ENCODE measurements at regions not wholly inside any gene's neighbourhood (a gene's known extent, or its start where the extent isn't known, plus 50 kb on each side); places are given as distances from the start of the nearest gene placed in this dataset.
"Not testable (repeated sequence)": the region's sequence is repeated elsewhere in the genome, so short reads cannot be mapped to it uniquely, and the experiment has no call there.

DNA sequence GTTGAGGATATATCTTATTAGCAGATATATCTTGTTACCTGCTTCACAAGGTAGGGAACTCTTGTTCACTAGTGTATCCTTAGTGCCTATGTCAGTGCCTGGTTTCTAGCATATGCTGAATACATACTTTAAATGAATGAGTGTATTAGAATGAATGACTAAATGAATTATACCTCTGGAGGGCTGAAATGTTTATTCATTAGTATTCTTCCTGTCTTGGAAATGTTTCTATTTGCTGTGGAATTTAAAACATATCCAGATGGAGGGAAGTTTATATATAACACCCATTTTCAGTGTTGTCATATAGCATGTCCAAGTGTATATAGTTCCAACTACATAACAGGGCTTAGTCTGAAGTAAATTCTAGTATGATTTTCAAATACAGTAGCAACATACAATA, 581.5 kb downstream of the TBL1XR1 start:
- no peak for DNase-seq

DNA sequence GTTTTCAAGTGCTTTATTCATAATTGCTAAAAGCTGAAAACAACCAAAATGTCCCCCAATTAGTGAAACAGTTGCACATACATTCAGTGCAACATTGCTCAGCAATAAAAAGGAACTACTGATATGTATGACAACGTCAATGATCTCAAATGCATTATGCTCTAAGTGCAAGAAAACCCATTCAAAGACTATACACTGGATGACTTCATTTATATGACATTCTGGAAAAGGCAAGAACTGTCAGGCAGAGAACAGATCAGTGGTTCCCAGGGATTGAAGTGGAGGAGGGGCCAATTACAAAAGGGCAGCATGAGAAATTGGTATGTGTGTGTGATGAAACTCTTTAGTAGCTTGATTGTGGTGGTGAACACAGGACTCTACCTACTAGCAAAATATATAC, 585.6 kb downstream of the TBL1XR1 start:
- DNase-seq, result no peak

DNA sequence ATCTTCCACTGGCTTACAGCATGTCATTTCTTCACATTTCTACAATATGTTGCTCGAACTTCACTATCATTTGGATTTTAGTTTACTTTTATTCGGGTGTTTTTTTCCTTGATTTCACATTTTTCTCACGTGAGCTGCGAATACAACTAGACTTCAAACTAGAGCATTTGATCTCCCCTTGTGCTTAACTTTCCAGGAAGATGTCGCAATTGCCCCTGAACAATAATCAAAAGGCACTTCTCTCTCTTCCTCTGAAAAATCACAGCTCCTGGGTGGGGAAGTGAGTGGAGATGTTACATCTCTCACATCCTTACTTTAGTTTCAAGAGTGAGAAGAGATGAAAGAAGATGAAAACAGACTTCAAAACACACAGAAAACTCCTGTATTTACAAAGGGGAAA, 587.9 kb downstream of the TBL1XR1 start:
- no peak for DNase-seq

DNA sequence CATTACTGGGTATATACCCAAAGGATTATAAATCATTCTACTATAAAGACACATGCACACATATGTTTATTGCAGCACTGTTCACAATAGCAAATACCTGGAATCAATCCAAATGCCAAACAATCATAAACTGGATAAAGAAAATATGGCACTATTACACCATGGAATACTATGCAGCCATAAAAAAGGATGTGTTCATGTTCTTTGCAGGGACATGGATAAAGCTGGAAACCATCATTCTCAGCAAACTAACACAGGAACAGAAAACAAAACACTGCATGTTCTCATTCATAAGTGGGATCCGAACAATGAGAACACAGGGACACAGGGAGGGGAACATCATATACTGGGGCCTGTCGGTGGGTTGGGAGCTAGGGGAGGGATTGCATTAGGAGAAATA, 591.7 kb downstream of the TBL1XR1 start:
- DNase-seq, result not testable (repeated sequence)

DNA sequence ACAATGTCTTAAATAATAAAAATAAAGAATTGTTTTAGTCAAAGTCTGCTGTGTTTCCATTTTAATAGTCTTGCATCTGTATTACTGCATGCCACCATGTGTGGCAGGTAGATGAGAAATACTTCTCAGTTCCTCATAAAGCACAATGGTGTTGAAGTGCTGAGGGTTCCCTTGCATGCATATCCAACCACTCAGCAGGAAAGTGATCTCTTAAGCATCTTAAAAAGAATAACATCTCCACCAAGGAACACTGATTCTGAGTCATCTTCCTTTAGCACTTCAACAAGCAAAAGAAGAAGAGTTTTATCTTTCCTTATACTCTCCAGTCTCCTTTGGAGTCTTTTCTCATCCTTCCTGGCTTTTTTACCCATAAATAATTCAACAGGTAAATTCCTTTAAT, 602.0 kb downstream of the TBL1XR1 start:
- no peak for DNase-seq

DNA sequence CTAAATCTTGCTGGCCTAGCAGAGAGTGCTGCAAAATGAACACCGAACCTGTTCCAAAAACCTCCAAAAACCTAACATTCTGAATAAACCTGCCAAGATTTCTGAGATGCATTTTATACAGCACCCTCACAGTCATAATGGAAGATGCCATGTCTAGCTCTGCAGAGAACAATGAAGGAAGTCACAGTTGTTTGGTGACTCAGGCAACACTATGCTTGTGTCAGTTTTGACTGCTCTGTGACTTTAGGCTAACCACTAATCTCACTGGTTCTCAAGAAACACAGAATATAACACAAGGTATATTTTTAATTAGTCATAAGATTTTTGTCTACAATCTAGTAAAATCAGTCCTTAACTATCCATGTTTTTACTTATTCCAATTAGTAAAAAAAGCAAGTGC, 606.6 kb downstream of the TBL1XR1 start:
- DNase-seq, result no peak

DNA sequence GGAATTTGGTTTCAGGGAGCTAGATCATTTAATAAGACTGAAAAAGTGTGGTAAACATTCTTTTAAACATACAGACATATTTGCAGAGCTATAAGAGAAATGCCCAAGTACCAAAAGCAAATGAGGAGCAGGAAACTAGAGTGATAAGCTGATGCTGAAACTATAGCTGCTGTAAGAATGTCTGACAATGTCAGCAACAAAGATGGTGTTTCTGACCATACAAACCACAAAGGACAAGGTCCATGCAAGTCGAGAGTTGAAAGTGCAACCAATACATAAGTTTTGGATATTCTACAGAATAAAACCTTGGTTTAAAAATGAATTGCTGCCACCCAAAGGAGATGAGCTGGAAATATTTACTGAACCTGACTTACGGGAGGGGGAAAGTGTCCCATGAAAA, 610.2 kb downstream of the TBL1XR1 start:
- no peak for DNase-seq

DNA sequence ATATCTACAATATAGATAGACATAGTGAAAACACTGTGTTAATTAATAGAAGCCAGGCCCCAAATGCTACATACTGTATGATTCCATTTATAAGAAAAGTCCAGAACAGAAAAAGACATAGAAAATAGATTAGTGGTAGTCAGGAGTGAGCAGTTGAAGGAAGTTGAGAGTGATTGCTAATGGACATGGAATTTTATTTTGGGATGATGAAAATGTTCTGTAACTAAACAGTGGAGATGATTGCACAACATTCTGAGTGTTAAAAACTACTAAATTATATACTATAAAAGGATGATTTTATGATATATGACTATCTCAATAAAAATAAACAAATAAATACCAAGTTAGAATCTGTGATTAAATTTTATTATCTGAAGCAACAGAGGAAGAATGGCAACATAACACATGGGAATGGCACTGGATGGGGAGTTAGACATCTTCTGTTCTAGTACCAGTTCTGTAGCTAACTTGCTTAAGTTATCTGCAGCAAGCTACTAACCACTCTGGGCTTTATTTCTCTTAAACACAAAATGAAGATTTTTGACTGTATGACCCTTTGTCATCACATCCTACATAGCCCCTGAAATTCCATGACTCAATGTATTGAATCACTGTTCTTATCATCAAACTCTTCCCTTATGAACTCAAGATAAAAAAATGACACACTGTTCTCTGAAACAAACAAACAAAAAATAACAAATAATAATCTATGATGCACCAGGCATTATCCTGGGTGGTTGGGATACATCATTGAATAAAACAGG, 612.7 kb downstream of the TBL1XR1 start:
- no peak for DNase-seq

DNA sequence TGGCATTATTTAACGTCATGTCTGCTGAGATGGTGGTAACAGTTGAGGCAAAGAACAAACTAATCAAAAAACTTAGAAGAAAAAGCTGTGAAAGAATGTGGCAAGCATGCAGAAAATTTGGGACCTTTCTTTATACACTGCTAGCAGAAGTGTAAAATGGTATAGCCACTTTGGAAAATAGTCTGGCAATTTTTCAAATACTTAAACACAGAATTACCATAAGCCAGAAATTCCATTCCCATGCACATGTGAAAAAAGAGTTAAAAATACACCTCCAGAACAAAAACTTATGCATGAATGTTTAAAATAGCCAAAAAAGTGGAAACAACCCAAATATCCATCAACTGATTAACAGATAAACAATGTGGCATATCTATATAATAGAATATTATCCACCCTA, 613.3 kb downstream of the TBL1XR1 start:
- DNase-seq, result no peak

DNA sequence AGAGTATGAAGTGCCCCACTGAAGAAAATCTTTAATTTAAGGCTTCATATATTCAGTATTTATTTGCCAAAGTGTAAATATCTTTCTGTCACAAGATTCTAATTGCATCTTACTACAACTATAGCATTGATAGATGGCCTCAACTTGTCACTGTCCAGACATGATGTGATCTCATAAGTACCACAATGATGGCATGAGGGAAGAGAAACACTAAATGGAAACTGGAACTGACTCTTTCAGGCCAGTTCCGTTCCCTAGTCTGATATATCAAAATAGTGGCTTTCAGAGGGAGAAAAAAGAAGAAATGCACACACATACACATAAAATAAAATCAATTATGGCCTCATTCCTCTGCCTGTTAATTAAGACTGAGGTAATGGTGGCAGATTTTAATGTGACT, 615.7 kb downstream of the TBL1XR1 start:
- DNase-seq, result no peak

DNA sequence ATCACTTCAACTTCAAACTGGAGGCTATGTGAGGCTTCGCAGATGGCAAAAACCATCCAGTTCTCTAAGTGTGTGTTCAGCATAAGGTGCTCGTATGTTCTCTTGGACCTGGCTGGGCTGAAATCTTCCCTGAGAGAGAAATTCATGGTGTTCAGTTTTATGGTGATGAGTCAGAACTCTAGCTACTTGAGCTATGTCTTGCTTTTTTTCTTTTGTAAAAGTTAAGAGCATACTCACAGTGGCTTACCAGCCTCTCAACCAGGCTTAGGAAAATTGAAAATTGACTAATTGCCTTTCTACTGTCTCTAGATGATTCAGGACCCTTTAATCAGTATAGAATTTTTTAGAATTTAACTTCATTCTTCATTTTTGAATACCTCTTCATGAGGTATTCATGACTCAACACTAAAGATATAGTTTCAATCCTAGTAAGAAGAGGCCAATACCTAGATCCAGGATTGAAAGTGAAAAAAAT, 617.5 kb downstream of the TBL1XR1 start:
- DNase-seq, result no peak

DNA sequence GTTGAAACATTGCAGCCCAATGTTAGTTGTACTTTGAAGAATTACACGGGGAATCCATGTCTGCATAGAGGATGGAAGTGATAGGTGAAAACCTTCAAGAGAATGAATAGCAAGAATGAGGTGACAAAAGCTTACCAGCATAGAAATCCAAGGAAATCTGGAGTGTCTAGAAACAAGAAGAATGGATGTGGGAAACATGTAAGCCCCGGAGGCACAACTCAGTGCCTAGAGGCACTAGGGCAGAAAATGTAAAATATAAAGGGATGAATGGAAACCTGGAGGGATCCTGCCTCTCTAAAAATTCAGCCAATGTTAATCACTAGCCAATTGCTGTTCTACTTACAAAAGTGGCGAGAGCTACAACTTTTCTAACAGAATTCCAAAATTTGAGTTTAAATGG, 619.0 kb downstream of the TBL1XR1 start:
- DNase-seq, result no peak

DNA sequence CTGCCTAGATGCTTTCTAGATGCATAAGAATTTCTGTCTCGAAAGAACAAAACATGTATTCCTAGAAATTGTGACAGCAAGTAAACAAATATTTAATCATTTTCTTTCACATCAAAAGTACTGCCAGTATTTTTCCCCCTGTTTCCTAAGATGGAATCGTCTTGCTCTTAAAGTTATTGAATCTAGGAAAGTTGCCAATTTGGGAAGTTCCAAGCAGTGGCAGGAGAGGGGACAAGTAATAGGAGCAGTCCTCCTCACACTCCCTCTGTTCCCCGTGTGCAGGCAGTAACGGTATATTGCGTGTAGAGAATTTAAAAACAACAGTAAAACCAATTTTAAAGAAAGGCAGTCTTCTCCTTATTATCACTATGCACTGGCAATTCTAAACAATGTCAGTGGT, 619.8 kb downstream of the TBL1XR1 start:
- DNase-seq, result no peak

DNA sequence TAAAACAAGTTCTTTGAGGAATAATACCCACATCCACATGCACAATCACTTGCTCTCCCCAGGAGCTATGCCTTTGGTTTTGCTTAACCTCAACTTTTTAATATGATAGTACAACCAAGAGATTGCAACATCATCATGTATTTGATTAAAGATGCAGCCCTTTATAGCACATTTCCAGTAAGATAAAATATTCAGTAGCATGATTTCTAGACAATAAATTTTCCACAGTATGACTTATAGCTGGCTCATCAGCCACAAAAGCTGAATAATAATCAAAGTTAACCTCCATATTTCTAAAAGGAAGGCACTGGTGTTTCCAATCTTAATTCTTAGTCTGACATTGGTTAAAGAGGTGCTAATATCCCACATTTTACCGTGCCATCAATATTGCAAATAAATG, 622.5 kb downstream of the TBL1XR1 start:
- DNase-seq, result no peak

DNA sequence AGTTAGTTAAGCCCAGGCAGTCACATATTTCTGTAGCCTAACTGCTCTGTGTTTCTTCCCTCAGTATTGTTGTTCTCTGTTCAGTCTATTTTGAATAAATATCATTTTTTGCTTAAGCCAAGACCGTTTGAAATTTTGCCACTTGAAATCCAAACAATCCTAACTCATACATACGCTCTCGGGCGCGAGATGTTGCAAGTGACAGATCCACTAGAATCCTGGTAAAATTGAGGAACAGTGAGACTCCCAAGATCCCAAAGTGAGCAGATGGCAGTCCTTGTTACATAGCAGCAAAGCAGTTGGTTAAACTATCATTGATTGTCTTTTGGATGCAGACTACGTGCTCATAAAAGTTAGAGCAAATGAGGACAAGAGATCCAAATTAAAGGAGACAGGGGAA, 625.4 kb downstream of the TBL1XR1 start:
- no peak for DNase-seq

DNA sequence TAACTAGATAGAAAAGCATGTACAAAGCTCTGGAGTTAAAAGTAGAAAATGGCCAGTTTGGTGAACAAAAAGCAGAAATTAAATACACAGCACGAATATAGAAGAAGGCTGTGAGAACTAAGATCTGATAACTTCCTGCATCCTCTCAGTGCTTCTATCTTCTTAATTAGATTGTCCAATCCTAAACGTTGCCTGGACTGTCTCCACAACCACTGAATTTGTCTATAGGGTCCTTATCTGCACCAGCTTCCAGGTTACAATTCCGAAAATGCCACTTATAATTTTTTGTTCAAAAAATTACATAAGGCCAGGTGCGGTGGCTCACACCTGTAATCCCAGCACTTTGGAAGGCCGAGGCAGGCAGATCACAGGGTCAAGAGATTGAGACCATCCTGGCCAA, 626.3 kb downstream of the TBL1XR1 start:
- no peak for DNase-seq

DNA sequence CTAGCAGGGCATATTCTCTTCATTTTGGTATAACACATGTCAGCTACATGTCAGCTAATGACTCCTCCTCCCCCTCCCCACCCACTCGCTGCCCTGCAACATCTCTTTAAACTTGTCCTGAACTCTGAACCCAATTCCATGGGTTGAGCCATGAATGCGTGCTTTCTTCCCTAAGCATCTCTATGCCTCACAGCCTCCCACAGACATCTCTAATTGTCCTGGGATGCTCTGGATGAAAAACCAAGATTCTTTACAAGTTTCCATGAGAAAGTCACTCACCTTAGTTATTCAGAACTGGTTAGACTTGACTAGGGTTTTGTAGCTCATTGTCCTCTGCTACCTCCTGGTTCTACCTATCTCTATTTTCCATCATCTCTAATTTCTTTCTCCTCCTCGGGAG, 629.1 kb downstream of the TBL1XR1 start:
- no peak for DNase-seq

DNA sequence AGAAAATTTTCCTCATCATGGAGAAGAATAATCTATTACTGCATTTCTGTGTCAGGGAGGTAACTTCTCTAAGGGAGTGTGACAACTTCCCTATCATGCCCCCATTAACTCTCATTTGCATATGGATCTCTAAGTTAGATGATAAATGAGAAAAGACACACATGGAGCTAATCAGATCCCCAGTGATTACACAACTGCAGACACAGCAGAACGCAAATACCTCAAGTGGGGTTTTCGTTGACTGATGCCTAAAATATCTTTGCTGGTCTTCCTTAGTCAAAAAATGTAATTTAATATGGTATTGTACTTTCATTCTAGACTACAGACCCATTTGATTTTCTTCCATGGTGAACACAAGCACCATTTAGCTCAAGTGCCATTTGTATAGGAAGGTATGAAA, 630.5 kb downstream of the TBL1XR1 start:
- DNase-seq, result no peak

DNA sequence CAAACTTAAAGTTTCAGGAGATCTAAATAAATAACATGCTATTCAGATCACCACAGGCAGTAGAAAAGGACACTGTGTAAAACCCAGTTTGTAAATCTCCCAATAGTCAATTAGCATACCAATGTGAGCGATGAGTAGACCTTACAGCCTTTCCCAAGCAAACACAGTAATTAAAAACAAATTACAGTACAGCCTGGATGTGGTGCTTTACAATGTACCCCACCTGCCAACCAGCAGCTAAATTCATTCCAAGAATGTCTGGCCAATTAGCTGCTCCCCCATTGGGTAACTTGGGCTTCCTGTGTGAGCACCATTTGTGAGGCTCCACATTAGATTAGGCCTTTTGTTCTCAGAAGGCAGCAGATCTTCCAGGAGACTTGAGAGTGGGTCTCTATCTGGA, 635.0 kb downstream of the TBL1XR1 start:
- DNase-seq, result no peak

DNA sequence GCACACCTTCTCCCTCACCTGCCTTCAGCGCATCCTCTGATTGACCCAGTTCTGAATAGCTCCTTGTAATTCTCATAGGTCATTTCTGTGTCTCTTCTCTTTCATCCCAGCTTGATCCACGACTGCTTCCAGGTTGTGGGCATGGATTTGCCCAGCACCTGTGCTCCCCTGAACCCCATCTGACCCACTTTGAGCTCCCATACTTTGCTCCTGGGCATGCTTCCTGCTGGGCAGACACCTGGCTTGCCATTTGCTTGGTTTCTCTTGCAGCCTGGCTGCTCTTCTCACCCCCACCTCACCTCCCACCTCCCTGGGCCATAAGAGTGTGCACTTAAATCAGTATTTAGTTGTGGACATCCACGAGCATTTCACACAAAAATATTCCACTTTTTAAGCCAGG, 635.5 kb downstream of the TBL1XR1 start:
- no peak for DNase-seq

DNA sequence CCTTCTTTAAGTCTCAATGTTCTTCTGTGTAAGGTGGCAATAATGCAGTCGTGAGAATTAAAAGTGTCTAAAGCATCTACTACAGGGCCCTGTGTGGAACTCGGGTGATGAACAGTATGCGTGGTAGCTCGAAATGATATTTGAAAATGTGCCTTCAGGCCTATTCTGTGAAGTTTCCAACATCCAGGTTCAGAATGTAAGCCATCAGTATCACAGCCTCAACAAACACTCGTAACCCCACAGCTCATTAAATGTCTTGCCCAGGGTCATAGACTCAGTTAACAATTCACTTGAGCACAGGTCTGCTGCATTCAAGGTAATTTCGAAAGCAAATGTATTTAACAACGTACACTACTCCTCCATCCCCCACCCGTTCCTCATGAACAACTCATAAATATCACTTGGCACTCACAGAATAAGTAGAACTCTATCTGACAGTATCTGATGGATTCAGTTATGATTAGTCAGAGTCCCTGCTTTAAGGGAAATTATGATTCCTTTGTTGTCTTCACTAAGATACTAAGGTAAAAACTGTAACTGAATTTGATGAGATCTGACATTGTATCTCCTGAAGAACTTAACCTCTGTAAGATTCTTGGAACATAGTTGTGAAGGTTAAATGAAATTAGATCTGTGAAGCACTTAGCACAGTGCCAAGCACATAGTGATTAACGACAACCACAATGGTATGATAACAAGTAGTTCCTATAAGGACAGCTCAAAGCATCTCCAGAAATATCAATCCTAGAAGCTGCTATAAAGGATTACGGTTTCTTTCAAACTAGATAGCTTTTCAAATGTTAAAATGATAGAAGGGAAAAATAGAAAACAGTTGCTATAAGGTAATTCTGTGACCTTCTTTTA, 642.3 kb downstream of the TBL1XR1 start:
- DNase-seq, result no peak

DNA sequence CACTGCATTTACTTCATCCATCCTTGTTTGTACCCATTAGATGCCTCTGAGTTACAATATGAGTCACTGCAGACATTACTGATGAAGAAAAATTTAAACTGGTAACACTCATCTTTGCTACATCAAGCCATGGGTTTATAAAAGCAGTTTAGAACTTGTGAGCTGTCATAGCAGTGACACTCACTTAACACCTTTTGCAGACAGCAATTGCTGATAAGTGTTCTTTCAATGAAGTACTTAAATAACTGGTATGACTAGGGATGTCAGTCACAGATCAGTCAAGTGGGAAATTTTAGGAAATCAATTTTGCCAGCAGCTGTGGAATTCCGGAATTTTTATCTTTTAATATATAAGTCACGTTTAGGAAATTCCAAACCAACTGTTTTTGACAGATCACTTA, 643.0 kb downstream of the TBL1XR1 start:
- DNase-seq, result no peak

DNA sequence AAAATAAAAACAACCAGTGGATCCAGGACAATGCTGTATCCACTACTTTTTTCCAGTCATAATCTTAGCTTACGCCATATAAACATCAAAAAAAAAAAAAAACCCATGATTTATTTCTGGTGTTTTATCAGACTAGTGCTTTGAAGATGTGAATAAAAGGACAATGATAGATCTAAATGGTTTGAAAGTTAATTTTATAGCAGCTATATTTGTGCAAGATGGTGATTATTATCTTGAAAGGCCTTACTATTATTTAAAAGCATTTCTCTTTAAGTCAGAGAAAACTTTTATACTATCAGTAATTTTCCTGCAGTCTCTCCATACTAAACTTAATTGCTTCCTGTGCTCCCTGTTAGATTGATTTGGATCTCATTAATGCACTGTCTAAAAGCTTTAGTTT, 670.3 kb downstream of the TBL1XR1 start:
- no peak for DNase-seq

DNA sequence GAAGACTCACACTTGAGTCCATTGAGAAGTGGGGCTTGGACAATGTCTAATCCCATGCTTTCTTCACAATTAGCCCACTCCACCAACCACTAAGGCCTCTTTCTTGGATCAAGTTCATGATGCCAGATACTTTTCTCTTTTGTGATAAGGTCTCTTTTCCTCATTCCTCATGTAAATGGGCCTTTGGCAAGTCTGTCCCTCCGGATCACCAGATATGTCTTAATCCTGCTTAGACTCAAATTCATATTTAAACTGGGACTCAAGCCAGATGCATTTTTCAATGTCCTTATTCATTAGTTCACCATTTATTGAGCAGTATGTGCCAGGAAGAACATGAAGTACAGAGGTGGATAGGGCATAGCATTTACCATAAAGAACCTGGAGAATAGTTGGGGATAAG, 671.1 kb downstream of the TBL1XR1 start:
- no peak for DNase-seq

Measured in NCI-H1092 treated with DMSO at 0.1 percent for 48 hours (cell line).